DND-41 (cell line): ENCODE measurements at regions not wholly inside any gene's neighbourhood (a gene's known extent, or its start where the extent isn't known, plus 50 kb on each side); places are given as distances from the start of the nearest gene placed in this dataset.

ENCODE experiments used
- ATAC-seq: fragments of 200-7000 bp; cut with Tn5 transposase; 3 replicates; pipeline ENCODE4 v1.9.1; 2021; ENCODE audit warnings: low read depth; ENCODE audit not compliant: insufficient read depth
- DNase-seq: peaks from one replicate; pipeline ENCODE4 v3.0.0-alpha.2; 2020
- H2AFZ ChIP-seq: 2 replicates; pipeline ENCODE4 v1.6.0; 2012; ENCODE audit warnings: low read depth, low read length
- H3K27ac ChIP-seq: 2 replicates; pipeline ENCODE4 v1.5.1; 2012; ENCODE audit warnings: low read length, inconsistent platforms
- H3K27me3 ChIP-seq: fragments of 200-600 bp; sonication (generic); 2 replicates; pipeline ENCODE4 v1.6.0; 2012; ENCODE audit warnings: low read length, mild to moderate bottlenecking, inconsistent platforms; ENCODE audit not compliant: insufficient read depth, poor library complexity
- H3K36me3 ChIP-seq: 2 replicates; pipeline ENCODE4 v1.5.1; 2012; ENCODE audit warnings: low read length, inconsistent platforms; ENCODE audit not compliant: insufficient read depth
- H3K4me1 ChIP-seq: 2 replicates; pipeline ENCODE4 v1.5.1; 2012; ENCODE audit warnings: mild to moderate bottlenecking, low read length; ENCODE audit not compliant: insufficient read depth
- H3K4me2 ChIP-seq: 2 replicates; pipeline ENCODE4 v1.6.0; 2012; ENCODE audit warnings: mild to moderate bottlenecking, moderate library complexity, low read length, inconsistent platforms; ENCODE audit not compliant: insufficient read depth
- H3K4me3 ChIP-seq, 2 experiments: fragments of 200-600 bp in 1 of 2; shearing (Covaris generic) in 1 of 2; 2 replicates each; pipeline ENCODE4 v1.5.1; 2012 to 2016; ENCODE audit warnings: inconsistent platforms in 2 of 2, low read length in 2 of 2, mild to moderate bottlenecking in 2 of 2, low read depth in 1 of 2, moderate library complexity in 1 of 2
- H3K79me2 ChIP-seq: 2 replicates; pipeline ENCODE4 v1.6.0; 2012; ENCODE audit warnings: low read length, inconsistent platforms; ENCODE audit not compliant: insufficient read depth
- H3K9ac ChIP-seq: 2 replicates; pipeline ENCODE4 v1.6.0; 2012; ENCODE audit warnings: low read depth, mild to moderate bottlenecking, inconsistent platforms, low read length, moderate library complexity
- H3K9me3 ChIP-seq: 2 replicates; pipeline ENCODE4 v1.5.1; 2012; ENCODE audit warnings: low read length, moderate library complexity, mild to moderate bottlenecking, inconsistent platforms; ENCODE audit not compliant: insufficient read depth, severe bottlenecking
- H4K20me1 ChIP-seq: 2 replicates; pipeline ENCODE4 v1.6.0; 2012; ENCODE audit warnings: low read length; ENCODE audit not compliant: insufficient read depth
- CTCF ChIP-seq: IDR thresholded peaks from 2 replicates; pipeline ENCODE4 v1.5.1; 2012; ENCODE audit warnings: borderline replicate concordance, low read length, moderate library complexity, mild to moderate bottlenecking; ENCODE audit not compliant: poor library complexity, severe bottlenecking; ENCODE audit errors: extremely low read depth
- EZH2 ChIP-seq: IDR thresholded peaks from 3 replicates; pipeline ENCODE4 v1.6.1; 2012; ENCODE audit warnings: borderline replicate concordance, low read depth, mild to moderate bottlenecking, moderate library complexity, low read length, inconsistent platforms; ENCODE audit not compliant: severe bottlenecking

GRCh38 chr18:75926811-75927210, 499.3 kb upstream of the SMIM21 start:
- no peaks in the 10 kb centered on the region for H4K20me1 ChIP-seq
- H3K4me3 ChIP-seq = no peak overlapping the region
- no peak overlapping the region for H2AFZ ChIP-seq
- H3K79me2 ChIP-seq = no peaks in the 10 kb centered on the region
- H3K36me3 ChIP-seq = no peaks in the 10 kb centered on the region
- no peak for ATAC-seq
- H3K9me3 ChIP-seq = no peaks in the 10 kb centered on the region
- TF ChIP-seq CTCF (no peak), EZH2 (no peak)
- H3K9ac ChIP-seq = no peak overlapping the region
- no peak overlapping the region for H3K4me2 ChIP-seq
- H3K27ac ChIP-seq = no peak overlapping the region
- no peaks in the 10 kb centered on the region for H3K27me3 ChIP-seq
- H3K4me1 ChIP-seq = no peaks in the 10 kb centered on the region
- no peak for DNase-seq

DNA sequence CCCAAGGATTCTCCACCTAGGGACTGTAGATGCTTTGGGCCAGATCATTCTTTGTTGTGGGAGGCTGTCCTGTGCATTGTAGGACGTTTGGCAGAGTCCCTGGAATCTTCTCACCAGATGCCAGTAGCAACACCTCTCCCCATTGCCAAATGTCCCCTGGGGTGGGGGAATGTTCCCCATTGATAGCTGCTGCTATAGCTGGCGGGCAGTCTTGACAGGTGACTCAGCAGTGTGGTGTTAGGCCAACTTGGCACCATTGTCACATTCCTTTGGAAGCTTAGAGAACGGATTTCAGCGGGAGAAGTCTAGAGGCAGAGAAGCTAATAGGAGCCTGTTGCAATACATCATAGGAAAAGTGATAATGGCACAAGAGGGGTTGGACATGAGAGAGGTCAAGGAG, 495.7 kb upstream of the SMIM21 start:
- Histone ChIP-seq H3K27me3 (no peaks in the 10 kb centered on the region), H3K4me3 (no peak overlapping the region), H3K36me3 (no peaks in the 10 kb centered on the region), H3K4me2 (no peak overlapping the region), H3K79me2 (no peaks in the 10 kb centered on the region), H3K4me1 (no peaks in the 10 kb centered on the region), H2AFZ (no peak overlapping the region), H3K9ac (no peak overlapping the region), H4K20me1 (no peaks in the 10 kb centered on the region), H3K9me3 (no peaks in the 10 kb centered on the region), H3K27ac (no peak overlapping the region)
- DNase-seq (no peak), ATAC-seq (no peak)
- no peak for TF ChIP-seq CTCF
- no peak for TF ChIP-seq EZH2

- Histone ChIP-seq H3K4me1 (no peaks in the 10 kb centered on the region), H3K9me3 (no peaks in the 10 kb centered on the region), H3K36me3 (no peaks in the 10 kb centered on the region), H4K20me1 (no peaks in the 10 kb centered on the region), H3K27me3 (no peaks in the 10 kb centered on the region), H3K4me2 (no peak overlapping the region), H3K9ac (no peak overlapping the region), H3K4me3 (no peak overlapping the region), H3K27ac (no peak overlapping the region), H2AFZ (no peak overlapping the region), H3K79me2 (no peaks in the 10 kb centered on the region)
- ATAC-seq (no peak), DNase-seq (no peak)
- TF ChIP-seq EZH2 (no peak), CTCF (no peak)
Observed at GRCh38 chr18:75916624-75916982, 489.1 kb upstream of the SMIM21 start.

DNA sequence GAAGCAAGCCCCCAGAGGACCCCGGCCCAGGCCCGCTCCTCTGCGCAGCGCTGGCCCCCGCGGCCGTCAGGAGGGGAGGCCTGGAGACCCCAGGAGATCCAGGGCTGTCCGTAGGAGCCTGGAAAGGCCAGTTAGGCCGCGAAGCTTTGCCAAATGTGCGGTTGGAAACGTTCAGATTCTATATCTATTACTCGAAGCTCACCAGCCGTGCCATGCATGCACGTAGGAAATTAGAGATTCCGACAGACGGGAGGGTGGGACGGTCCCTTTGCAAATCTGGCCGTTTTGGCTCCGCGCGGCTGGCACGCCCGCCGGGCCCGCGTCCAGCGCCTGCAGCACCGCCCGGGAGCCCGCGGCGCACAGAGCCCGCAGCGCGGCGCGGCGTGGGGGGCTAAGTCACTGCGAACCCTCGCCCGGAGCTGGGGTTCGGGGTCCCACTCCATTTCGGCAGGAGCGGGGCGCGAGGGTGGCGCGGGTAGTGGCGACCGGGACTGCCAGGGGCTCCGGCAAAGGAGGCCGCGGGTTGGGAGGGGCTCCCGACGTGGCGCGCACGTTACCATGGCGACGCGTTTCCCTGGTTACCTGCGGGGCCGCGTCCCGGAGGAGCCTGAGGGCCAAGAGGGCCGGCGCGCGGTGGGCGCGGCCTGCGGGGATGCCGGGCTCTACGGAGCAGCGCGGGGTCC, 488.6 kb upstream of the SMIM21 start:
- H3K4me2 ChIP-seq = no peak overlapping the region
- TF ChIP-seq CTCF (no peak), EZH2 (no peak)
- H2AFZ ChIP-seq = no peak overlapping the region
- ATAC-seq (no peak), DNase-seq (no peak)
- H4K20me1 ChIP-seq = no peaks in the 10 kb centered on the region
- H3K27ac ChIP-seq = no peak overlapping the region
- H3K9ac ChIP-seq = no peak overlapping the region
- no peaks in the 10 kb centered on the region for H3K27me3 ChIP-seq
- H3K79me2 ChIP-seq = no peaks in the 10 kb centered on the region
- no peaks in the 10 kb centered on the region for H3K4me1 ChIP-seq
- H3K36me3 ChIP-seq = no peaks in the 10 kb centered on the region
- H3K4me3 ChIP-seq = no peak overlapping the region
- H3K9me3 ChIP-seq = no peaks in the 10 kb centered on the region
